ENCODE measurements at regions not wholly inside any gene's neighbourhood (a gene's known extent, or its start where the extent isn't known, plus 50 kb on each side); places are given as distances from the start of the nearest gene placed in this dataset.
A peak's percentile ranks its signal among the peaks of the same experiment; 100 is the strongest.
"Not testable (repeated sequence)": the region's sequence is repeated elsewhere in the genome, so short reads cannot be mapped to it uniquely, and the experiment has no call there.

DNA sequence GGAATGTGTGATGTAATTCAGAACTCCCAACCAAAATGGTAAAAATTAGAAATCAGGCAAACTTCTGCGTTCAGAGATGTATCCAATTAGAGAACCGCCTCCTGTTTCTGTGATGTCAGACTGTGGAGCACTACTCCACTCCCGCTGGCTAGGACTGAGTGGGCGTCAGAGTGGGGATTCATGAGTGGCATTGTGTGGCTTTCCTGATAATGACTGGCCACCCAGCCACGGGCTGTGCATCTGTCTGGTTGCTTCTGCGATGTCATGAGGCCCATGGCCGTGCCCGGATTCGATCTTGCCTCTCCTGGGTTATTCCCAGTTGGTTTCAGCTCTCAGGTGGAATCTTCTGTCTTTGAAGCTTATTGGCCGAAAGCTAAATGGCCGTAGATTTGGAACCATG lies 87.1 kb upstream of the KCNA1 start:
- ATAC-seq = no peak
- H3K27me3 Mint-ChIP-seq = peaks cover 7% of the 10 kb centered on the region
- no peaks in the 10 kb centered on the region for H3K36me3 Mint-ChIP-seq (ENCODE audit: low read depth)
- H3K9me3 ChIP-seq (ENCODE audit: control insufficient read depth, low read length, poor library complexity, severe bottlenecking) = no peaks in the 10 kb centered on the region
- H3K4me3 Mint-ChIP-seq = no peak overlapping the region
- no peak overlapping the region for H3K27ac Mint-ChIP-seq
- no peak for DNase-seq
- H3K4me1 Mint-ChIP-seq = peaks cover 35% of the 10 kb centered on the region

DNA sequence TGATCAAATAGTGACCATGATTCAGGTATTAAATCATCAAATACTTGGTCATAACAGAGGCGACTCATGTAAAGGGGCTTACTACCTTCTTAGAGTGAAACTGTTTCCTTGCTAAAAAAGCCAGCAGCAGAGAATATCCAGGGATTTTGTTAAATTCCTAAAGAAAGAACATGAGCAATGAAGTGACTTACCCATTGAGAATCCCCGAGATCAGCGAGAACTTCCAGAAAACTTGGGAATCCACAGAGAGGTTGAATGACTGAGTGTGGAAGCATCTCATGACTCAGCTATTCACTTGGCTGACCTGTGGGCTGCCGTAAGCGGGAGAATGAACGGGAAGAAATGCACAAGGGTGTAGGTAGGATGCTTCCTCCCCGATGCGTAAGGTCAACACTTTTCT lies 85.3 kb upstream of the KCNA1 start:
- H3K27me3 Mint-ChIP-seq = no peaks in the 10 kb centered on the region
- H3K27ac Mint-ChIP-seq = no peak overlapping the region
- DNase-seq (no peak), ATAC-seq (no peak)
- H3K36me3 Mint-ChIP-seq (ENCODE audit: low read depth) = no peaks in the 10 kb centered on the region
- no peak overlapping the region for H3K4me3 Mint-ChIP-seq
- H3K4me1 Mint-ChIP-seq = peaks cover 36% of the 10 kb centered on the region
- no peaks in the 10 kb centered on the region for H3K9me3 ChIP-seq (ENCODE audit: control insufficient read depth, low read length, poor library complexity, severe bottlenecking)

DNA sequence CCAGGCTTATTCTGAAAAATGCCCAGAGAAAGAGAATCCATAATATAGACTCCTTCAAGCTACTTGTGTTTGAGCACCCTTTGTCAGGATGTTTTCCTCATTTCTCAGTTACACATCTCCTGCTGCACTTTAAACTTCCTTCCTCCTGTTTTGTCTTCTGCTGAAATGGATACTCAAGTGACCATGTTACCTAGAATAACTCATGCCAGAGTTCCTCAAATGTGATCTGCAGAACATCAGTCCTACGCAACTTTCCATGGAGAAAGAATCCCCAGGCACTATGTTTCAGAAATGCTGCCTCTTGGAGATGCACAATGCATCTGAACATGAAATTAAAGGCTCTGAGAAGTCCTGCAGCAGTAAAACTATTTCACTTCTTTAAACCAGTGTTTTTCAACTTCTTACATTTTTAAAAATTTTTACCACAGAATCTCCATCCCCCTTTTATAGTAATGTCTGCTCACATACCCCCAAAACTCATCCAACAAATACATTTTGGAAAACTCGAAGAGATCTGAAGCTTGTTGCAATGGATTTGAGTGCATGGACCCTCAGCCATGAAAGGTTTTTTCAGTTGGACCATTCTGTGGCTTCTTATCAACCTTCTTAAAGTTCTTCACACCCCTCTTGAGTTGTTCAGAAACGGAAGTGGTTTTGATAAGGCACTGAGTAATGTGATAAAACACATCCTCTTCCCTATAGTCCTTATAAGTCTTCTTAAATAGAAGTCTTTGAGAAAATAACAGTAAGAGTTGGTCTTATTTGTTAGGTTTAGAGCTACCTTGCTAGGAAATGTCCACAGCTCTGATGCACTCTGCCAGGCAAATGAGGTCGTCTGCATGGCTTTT lies 84.5 kb upstream of the KCNA1 start:
- Mint-ChIP-seq H3K27ac (no peak overlapping the region), H3K27me3 (no peaks in the 10 kb centered on the region), H3K4me3 (peak overlapping the region; percentile 28), H3K4me1 (peaks cover 45% of the 10 kb centered on the region), H3K36me3 (ENCODE audit: low read depth) (no peaks in the 10 kb centered on the region)
- no peaks in the 10 kb centered on the region for H3K9me3 ChIP-seq (ENCODE audit: control insufficient read depth, low read length, poor library complexity, severe bottlenecking)
- DNase-seq = no peak
- peak; percentile 45 for ATAC-seq

DNA sequence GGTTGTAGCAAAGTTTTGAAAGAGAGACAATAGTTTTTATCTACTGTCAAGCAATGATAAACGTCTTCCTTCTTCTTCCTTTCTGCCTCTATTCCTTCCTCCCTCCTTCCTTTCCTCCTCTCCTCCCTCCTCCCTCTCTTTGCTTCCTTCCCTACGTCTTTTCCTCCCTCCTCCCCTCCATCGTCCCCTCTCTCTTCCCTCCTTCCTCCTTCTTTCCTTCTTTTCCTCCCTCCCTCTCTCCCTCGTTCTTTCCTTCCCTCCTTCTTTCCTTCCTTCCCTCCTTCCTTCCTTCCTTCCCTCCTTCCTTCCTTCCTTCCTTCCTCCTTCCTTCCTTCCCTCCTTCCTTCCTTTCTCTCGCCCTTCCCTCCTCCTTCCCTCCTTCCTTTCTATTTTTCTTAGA lies 82.8 kb upstream of the KCNA1 start:
- no peak overlapping the region for H3K4me3 Mint-ChIP-seq
- H3K9me3 ChIP-seq (ENCODE audit: control insufficient read depth, low read length, poor library complexity, severe bottlenecking) = no peaks in the 10 kb centered on the region
- no peaks in the 10 kb centered on the region for H3K36me3 Mint-ChIP-seq (ENCODE audit: low read depth)
- H3K27ac Mint-ChIP-seq = peak overlapping the region; percentile 87
- ATAC-seq = no peak
- peaks cover 46% of the 10 kb centered on the region for H3K4me1 Mint-ChIP-seq
- DNase-seq = no peak
- no peaks in the 10 kb centered on the region for H3K27me3 Mint-ChIP-seq

DNA sequence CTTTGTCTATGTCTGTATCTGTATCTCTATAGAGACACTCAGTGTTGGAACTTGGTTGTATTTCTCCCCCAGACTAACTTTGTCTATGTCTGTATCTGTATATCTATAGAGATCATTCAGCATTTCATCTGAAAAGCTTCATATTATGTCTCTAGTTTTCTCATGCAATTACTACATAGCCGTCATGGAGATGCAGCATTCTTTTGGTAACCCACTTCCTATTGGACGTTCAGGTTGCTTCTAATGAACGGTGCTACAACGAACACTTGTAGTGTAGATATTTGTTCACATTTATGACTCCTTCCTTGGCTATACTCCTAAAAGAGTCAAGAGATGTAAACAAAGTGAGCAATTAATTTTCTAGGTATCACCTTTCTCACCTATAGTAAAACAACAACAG lies 81.5 kb upstream of the KCNA1 start:
- H3K27ac Mint-ChIP-seq = peak overlapping the region; percentile 9
- ATAC-seq (no peak), DNase-seq (no peak)
- no peaks in the 10 kb centered on the region for H3K27me3 Mint-ChIP-seq
- no peaks in the 10 kb centered on the region for H3K36me3 Mint-ChIP-seq (ENCODE audit: low read depth)
- peaks cover 46% of the 10 kb centered on the region for H3K4me1 Mint-ChIP-seq
- peak overlapping the region; percentile 73 for H3K4me3 Mint-ChIP-seq
- H3K9me3 ChIP-seq (ENCODE audit: control insufficient read depth, low read length, poor library complexity, severe bottlenecking) = no peaks in the 10 kb centered on the region

DNA sequence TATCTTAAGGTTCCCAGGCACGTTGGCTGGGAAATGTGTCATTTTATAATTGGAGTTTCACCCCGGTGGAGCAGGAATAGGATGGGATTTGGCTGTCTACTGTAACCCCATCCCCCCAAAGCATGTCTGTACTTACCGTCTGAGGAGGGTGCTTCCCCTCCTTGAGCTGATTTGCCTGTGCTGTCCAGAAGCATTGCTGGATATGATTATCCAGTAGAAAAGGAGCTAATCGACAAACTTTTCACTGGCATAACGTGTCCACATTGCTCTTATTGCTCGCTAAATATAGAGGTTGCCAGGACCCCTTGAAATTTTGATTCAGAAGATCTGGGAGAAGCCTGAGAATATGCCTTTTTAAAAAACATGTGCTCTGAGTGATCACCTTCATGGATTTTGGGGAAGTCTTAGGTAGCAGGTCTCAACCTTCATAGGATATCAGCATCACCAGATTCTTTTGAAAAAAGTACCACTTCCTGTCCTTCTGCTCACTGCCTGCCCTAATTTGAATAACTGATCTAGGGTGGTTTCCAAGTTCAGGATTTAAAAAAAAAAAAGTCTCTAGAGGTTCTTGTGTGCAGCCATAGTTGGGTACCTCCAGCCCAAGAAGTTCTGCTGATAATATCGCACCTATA lies 80.4 kb upstream of the KCNA1 start:
- no peak for DNase-seq
- H3K27me3 Mint-ChIP-seq = no peaks in the 10 kb centered on the region

DNA sequence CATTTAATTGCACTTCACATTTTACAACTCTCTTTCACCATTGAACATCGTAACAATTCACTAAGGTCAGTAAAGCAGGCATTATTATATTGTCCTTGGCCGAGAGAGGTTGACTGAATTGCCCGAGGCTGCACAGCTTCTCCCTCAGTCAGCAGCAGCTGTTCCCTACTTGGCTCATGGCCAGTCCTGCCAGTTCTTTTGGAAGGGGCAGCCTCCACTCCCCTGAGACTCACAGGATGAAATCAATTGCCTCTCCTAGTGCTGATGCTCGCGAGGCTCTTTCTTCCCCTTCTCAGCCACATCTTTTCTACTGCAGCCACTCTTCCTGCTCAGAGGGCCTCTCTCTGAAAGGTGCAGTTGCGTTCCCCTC lies 79.9 kb upstream of the KCNA1 start:
- ATAC-seq = peak; percentile 12
- Mint-ChIP-seq H3K36me3 (ENCODE audit: low read depth) (no peaks in the 10 kb centered on the region), H3K4me1 (peaks cover 42% of the 10 kb centered on the region), H3K27ac (peak overlapping the region; percentile 86), H3K27me3 (no peaks in the 10 kb centered on the region), H3K4me3 (peak overlapping the region; percentile 82)
- no peaks in the 10 kb centered on the region for H3K9me3 ChIP-seq (ENCODE audit: control insufficient read depth, low read length, poor library complexity, severe bottlenecking)
- DNase-seq = no peak

More for the DNA sequence above, 80.4 kb upstream of the KCNA1 start:
- Mint-ChIP-seq H3K27ac (peak overlapping the region; percentile 86), H3K4me1 (peaks cover 45% of the 10 kb centered on the region), H3K4me3 (peak overlapping the region; percentile 82), H3K36me3 (ENCODE audit: low read depth) (no peaks in the 10 kb centered on the region)
- no peaks in the 10 kb centered on the region for H3K9me3 ChIP-seq (ENCODE audit: control insufficient read depth, low read length, poor library complexity, severe bottlenecking)
- peak; percentile 92 for ATAC-seq

DNA sequence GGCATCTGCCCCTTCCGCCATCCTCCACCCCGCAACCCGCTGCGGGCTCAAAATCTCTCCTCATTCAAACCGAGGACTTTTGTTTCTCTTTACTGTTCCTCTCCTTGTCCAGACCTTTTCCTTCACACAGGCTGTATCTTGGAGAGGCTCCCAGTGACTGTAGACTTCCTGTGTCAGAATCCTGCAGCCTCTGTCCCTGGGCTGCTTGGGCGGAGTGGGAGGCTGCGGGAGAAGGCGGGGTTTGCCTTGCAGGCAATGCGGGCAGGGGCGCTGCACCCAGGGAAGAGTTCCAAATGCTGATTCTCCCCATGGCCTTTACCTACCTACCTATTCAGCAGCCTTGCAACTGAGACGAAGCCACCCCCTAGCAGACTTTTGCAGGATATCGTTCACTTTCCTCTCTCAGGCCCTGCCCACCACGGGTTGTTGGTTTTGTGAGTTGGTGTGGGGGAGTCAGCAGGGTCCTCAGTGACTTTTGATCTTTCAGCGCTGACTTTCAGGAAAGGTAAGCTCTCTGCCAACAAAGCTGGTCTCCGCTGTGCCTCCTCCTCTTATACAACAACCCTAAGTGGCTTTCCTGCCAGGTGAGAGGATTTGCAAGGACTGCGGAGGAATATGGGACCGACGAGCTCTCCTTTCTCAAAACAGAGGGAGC lies 79.0 kb upstream of the KCNA1 start:
- Mint-ChIP-seq H3K4me3 (peak overlapping the region; percentile 7), H3K27me3 (no peaks in the 10 kb centered on the region), H3K27ac (peak overlapping the region; percentile 2), H3K36me3 (ENCODE audit: low read depth) (peaks cover 2% of the 10 kb centered on the region), H3K4me1 (peaks cover 36% of the 10 kb centered on the region)
- ATAC-seq (no peak), DNase-seq (no peak)
- H3K9me3 ChIP-seq (ENCODE audit: control insufficient read depth, low read length, poor library complexity, severe bottlenecking) = no peaks in the 10 kb centered on the region

DNA sequence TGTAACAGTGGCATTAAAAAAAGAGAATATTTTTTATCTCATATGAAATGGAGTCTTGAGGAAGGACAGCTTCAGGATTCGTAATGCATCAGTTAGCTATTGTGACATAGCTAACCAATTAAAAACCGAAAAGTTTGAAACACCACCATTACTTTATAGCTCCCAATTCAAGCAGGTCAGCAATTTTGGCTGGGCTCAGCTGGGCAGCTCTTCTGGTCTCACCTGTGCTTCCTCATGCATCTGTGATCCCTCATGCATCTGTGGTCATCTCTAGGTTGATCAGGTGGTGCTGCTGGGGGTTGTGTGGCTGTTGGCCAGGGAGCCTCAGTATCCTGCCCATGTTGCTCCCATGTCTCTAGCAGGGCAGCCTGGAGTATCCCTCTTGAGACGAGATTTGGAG lies 76.7 kb upstream of the KCNA1 start:
- no peak overlapping the region for H3K4me3 Mint-ChIP-seq
- ATAC-seq (no peak), DNase-seq (no peak)
- peaks cover 25% of the 10 kb centered on the region for H3K4me1 Mint-ChIP-seq
- H3K9me3 ChIP-seq (ENCODE audit: control insufficient read depth, low read length, poor library complexity, severe bottlenecking) = no peaks in the 10 kb centered on the region
- H3K27me3 Mint-ChIP-seq = peaks cover 7% of the 10 kb centered on the region
- H3K36me3 Mint-ChIP-seq (ENCODE audit: low read depth) = peaks cover 2% of the 10 kb centered on the region
- H3K27ac Mint-ChIP-seq = no peak overlapping the region

DNA sequence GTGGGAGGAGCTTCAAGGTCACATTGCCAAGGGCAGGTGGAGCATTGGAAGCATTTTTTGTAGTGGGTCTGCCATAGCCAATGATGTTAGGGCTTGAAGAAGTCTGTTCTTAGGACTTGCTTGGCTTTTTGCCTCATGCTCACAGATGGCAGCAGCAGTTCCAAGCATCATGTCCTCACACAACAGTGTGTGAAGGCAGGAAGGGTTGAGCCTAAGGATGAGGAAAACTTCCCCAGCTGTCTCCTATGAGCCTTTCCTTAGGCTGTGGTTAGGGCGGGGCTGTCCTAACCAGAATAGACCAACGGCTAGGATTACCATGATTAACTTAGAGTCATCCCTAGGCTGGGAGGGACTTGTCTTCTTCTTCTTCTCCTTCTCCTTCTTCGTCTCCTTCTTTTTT lies 76.2 kb upstream of the KCNA1 start:
- H3K9me3 ChIP-seq (ENCODE audit: control insufficient read depth, low read length, poor library complexity, severe bottlenecking) = no peaks in the 10 kb centered on the region
- peaks cover 20% of the 10 kb centered on the region for H3K4me1 Mint-ChIP-seq
- H3K36me3 Mint-ChIP-seq (ENCODE audit: low read depth) = peaks cover 2% of the 10 kb centered on the region
- DNase-seq = no peak
- no peak for ATAC-seq
- H3K27me3 Mint-ChIP-seq = peaks cover 7% of the 10 kb centered on the region
- no peak overlapping the region for H3K4me3 Mint-ChIP-seq
- H3K27ac Mint-ChIP-seq = no peak overlapping the region

DNA sequence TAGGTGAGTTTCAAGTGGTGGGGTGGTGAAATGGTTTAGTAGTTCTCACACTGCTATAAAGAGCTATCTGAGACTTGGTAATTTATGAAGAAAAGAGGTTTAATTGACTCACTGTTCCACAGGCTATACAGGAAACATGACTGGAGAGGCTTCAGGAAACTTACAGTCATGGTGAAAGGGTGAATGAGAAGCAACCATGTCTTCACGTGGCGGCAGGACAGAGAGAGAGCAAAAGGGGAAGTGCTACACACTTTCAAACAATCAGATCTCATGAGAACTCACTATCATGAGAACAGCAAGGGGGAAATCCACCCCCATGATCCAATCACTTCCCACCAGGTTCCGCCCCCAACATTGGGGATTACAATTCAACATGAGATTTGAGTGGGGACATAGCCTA lies 67.3 kb upstream of the KCNA1 start:
- not testable (repeated sequence) for H3K9me3 ChIP-seq (ENCODE audit: control insufficient read depth, low read length, poor library complexity, severe bottlenecking); DNase-seq; H3K27ac Mint-ChIP-seq; H3K4me1 Mint-ChIP-seq; ATAC-seq; H3K36me3 Mint-ChIP-seq (ENCODE audit: low read depth); H3K4me3 Mint-ChIP-seq
- peaks cover 14% of the 10 kb centered on the region for H3K27me3 Mint-ChIP-seq

DNA sequence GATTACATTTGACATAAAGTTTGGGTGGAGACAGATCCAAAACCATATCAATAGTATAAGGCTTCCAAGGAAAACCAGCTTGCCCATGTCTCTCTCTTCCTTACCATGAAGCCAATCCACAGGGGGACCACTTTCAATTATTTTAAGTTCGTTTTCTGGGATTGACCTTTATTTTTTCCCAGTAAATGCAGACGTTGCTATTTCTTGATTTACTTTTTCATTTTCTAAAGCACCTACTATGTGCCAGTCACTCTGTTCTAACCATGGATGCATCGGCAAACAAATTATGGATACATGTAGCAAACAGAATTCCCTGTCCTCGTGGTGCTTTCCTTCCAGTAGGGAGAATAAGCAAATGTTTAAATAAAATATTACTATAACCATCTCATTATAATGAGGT lies 65.8 kb upstream of the KCNA1 start:
- DNase-seq = no peak
- Mint-ChIP-seq H3K4me3 (no peak overlapping the region), H3K27ac (no peak overlapping the region), H3K4me1 (no peaks in the 10 kb centered on the region), H3K27me3 (peaks cover 13% of the 10 kb centered on the region), H3K36me3 (ENCODE audit: low read depth) (no peaks in the 10 kb centered on the region)
- no peaks in the 10 kb centered on the region for H3K9me3 ChIP-seq (ENCODE audit: control insufficient read depth, low read length, poor library complexity, severe bottlenecking)
- ATAC-seq = no peak

DNA sequence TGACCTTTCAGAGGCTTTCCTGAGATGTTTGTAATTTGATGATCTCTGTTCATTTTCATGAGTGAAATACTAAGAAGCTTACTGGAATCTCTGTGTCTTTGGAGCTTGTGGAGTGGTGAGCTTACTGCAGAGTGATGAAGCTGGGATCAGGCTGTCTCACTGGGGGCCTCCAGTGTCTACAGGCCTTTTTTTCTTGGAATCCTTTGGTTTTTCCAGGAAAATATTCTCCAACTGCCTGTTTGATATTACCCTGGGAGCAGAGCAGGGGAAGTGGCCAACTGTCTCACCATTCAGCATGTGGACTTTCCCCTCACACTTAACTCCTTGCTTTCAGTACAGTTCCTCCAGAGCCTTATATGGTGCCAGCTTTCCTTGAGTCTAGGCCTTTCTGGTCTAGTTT lies 62.0 kb upstream of the KCNA1 start:
- H3K4me1 Mint-ChIP-seq = no peaks in the 10 kb centered on the region
- H3K27ac Mint-ChIP-seq = no peak overlapping the region
- ATAC-seq = no peak
- no peak for DNase-seq
- H3K27me3 Mint-ChIP-seq = peaks cover 5% of the 10 kb centered on the region
- no peak overlapping the region for H3K4me3 Mint-ChIP-seq
- H3K9me3 ChIP-seq (ENCODE audit: control insufficient read depth, low read length, poor library complexity, severe bottlenecking) = no peaks in the 10 kb centered on the region
- no peaks in the 10 kb centered on the region for H3K36me3 Mint-ChIP-seq (ENCODE audit: low read depth)

Data from T-helper 17 cell (primary cell).